Colon (tissue), 2 donors: ENCODE measurements at regions not wholly inside any gene's neighbourhood (a gene's known extent, or its start where the extent isn't known, plus 50 kb on each side); places are given as distances from the start of the nearest gene placed in this dataset.

ENCODE experiments used
- FAIRE-seq: peaks from 2 replicates; lab custom pipeline; 2012; peaks lifted over from hg19 to GRCh38; lab: Jason Lieb, UNC
- donor health status: control.
- donor health status: control.

GRCh38 chr6:164152611-164153010 is 738.1 kb downstream of the QKI start:
- no peak for FAIRE-seq

DNA sequence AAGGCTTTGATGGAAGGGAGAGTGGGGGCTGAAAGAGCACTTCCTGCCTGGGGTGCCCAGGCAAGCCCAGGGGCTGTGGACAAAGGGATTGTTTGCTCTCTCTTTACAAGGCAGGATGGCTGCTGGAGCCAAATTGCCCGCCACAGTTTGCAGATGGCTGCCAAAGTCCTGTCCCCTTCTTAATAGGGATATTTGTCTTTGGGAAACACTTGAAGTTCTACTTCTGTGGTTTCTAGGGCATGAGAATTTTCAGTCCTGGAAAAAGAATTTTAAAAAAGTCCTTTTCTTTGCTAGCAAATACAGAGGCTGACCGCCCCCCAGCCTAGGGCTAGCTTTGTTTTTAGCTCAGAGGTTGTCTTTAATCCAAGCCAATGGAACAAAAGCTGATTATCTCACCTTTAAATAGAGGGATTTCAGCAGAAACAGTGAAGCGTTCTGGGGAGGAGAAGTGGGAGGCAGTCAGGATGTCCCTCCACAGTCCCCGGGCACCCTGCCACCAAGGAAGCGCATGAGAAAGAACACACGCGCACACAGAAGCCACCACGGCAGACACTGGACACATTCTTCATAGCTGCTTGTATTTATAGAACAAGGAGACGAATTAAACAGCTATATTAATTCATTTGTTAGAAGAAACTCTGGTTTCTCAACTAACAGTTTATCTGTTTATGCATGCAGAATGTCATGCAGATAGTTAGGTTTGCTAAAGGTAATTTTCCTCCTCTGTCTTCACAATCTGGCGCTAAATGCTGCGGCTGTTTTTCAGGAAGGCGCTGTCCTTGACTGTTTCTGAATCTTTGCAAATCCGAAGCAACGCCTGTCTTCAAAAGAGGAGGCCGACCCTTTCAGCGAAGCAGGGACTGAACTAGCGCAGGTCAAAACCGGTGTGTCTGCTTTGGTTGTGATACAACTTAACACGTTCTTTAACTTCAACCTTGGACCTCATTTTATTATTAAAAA is 736.9 kb downstream of the QKI start:
- FAIRE-seq: no peak

DNA sequence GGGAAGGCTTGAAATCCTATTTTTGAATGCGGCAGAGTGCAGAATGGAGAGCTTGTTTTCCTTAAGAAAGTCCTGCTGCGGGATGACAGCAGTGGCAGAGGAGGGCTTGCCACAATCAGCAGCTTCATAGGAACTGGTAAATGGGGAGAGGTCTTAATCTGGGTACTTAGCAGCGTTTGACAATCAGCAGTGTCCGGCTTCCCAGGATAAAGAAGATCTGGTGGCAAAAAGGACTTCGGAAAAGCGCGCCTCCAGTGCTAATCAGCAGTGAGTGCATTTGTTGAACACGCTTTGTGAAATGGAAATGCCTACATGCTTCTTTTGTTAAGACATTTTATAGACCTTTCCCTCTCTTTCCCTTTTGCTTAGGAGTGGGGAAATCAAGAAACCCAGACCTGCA is 735.7 kb downstream of the QKI start:
- no peak for FAIRE-seq

DNA sequence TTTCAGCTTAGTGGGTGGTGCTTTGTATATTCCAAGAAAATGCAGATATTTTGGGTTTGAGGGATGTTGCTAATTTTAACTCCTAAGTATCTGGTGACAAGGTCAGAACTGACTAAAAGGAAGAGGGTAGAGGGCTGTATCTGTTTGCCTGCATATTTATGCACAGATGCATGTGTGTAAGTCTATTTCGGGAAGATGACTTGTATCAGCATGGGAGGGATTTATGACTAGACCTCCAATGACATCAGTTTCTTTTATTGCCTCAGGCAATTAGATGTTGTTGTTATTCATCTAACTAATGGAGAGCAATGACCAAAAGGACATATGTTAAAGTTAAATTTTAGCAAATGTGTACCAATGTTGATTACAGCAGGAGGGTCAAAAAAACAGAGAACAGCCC is 734.3 kb downstream of the QKI start:
- FAIRE-seq: no peak

DNA sequence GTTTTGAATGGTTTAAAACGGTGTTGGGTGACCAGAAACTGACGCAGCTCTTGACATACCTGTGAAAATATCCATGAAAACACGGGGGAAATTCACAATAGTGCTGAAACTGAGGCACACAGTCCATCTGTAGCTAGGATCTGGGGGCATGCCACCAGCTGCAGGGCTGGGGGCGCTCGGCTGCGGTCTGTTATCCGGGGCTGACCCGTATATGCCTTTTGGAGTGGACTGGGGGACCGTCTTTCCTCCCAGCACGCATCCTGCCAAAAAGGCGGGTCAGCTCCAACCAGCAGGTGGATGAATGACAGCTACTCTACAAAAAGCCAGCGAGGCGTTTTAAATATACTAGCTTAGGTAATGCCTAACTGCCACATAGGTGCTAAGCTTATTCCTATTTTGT is 729.8 kb downstream of the QKI start:
- no peak for FAIRE-seq

DNA sequence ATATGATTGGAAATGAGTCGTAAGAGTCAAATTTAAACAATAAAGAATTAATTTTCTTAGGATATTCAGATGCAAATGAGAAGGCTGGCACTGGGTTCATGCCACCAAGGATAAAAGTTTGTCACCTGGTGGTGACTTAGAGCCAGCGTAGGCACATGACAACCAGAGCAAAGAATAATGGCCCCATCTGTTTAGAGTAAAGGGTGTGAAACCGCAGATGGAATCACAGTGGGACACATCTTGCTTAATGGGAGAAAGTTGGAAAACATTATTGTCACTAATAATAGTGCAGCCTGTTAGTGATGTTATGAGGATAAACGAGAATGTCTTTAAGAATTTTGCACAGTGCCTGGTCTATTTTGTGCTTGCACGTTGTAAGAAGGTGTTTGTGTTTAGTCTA is 727.8 kb downstream of the QKI start:
- FAIRE-seq: no peak

DNA sequence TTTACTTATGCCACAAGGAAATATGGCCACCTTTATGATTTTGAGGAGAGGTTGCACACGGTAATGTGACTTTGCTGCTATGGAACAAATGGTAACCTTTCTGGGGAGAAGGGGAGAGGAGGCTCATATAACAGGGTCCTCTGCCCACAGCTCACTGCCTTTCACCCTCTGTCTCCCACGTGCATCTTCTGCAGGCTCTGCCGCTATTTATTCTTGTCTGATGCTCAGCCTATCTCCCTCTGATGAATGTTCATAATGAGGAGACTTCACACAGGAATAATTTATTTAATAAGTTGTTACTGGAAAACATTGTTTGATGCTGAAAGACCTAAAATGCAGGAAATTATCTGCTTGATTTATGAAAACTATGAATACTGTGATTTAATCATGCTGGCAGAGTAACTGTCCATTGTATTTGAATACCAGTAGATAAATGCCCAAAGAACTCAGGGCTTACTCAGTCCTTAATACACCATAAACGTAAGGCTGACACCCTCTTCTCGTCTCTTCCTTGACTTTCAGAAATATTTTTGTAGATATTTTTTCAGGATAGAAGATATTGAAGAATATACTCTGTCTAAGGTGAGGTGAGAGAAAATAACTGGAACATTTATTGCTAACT is 721.1 kb downstream of the QKI start:
- no peak for FAIRE-seq

GRCh38 chr6:164133095-164133494 is 718.6 kb downstream of the QKI start:
- no peak for FAIRE-seq

GRCh38 chr6:164130585-164130984 is 716.1 kb downstream of the QKI start:
- FAIRE-seq: no peak

DNA sequence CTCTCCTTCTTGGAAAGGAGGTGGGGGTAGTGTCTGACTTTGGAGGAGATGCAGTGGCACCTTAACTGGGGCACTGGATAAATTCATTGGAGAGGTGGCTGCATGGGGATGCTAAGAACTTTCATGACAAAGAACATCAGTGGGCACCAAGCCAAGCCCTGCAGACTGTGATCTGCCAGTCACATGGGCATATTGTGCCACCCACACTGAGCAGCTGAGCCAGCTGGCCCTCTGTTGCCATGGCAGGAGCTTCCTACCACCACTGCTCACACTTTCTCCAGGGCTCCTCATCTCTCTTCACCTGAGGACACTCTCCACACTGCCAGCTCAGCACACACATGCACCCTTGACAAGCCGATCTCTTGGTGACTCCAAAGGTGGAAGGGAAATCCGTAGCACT is 715.6 kb downstream of the QKI start:
- FAIRE-seq: no peak

- no peak for FAIRE-seq
Measured at GRCh38 chr6:164129218-164129617, 714.7 kb downstream of the QKI start.

- no peak for FAIRE-seq
Measured at GRCh38 chr6:164128101-164128500, 713.6 kb downstream of the QKI start.

GRCh38 chr6:164124986-164125385 is 710.5 kb downstream of the QKI start:
- FAIRE-seq: no peak

- no peak for FAIRE-seq
Measured at GRCh38 chr6:164124473-164124872, 710.0 kb downstream of the QKI start.

GRCh38 chr6:164122109-164122508 is 707.6 kb downstream of the QKI start:
- no peak for FAIRE-seq

DNA sequence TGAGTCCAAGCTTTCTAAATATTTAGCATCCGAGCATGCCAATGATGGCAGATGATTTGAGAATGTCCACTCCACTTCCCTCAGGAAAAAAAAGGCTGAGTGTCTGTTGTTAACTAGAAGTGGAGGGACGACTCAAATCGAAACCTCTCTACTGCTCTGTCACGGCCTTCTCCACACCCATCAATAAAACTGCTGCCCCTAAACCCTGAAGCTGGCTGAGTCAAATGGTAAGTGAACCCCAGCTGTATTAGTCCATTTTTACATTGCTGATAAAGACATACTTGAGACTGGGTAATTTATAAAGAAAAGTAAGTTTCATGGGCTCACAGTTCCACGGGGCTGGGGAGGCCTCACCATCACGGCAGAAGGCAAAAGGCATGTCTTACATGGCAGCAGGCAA is 707.0 kb downstream of the QKI start:
- FAIRE-seq: no peak

- no peak for FAIRE-seq
Measured at GRCh38 chr6:164114651-164115050, 700.1 kb downstream of the QKI start.

DNA sequence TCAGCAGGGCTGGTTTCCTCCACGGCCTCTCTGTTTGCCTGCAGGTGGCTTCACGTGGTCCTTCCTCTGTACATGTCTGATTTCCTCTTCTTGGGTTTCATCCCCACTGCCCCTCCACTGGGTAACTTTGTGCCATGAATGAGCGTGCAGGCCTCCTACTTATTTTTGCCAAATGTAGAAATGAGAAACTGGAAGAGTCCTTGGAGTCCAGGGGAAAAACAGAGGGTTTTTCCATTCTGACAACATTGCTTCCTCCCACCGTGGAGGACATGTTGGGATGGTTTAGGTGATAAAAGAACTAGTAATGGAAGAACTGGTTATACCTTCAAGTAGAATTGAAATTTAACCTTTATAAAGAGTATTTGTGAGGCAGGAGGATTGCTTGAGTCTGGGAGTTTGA is 699.5 kb downstream of the QKI start:
- FAIRE-seq: no peak

GRCh38 chr6:164113637-164114036 is 699.1 kb downstream of the QKI start:
- no peak for FAIRE-seq

GRCh38 chr6:164109770-164110140 is 695.2 kb downstream of the QKI start:
- FAIRE-seq: no peak

DNA sequence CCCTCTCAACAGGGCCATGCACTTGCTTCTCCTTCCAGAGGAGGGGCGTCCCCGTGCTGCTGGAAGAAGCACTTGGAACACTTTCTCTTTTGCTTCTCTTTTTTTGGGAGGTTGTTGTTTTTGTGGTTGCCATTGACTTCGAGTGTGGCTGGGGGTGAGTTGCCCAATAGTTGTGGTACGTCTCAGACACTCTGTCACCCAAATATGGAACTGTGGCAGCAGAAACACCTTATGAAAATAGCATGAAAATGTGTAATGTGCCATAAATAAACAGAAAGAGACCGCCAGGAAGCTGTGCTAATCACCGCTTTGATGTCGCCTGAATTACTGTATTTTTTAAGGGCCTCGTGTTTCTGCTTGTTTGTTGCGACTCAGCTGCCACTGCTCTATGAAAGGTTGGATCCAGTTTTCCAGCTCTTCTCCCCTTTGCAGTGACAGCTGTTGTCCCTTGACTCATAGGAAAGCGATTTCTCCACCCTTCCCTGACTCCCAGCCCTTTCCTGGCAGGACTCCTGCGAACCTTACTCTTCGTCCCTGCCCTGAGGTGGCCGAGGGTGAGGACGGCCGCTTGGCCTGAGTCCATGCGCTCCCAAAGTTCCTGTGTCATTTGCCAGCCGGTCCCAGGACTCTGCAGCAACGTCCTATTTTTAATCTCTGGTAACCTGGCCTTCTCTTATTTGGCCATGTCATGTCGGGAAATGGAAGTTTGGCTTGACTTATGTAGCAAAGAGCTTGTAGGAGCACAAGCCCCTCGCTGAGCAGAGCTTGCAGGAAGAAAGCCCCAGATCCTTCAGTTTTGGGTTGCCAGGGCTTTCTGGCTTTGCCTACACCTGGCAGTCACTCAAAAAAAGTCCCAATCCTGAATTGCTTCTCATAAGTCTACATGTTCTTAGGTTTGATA is 694.6 kb downstream of the QKI start:
- no peak for FAIRE-seq

DNA sequence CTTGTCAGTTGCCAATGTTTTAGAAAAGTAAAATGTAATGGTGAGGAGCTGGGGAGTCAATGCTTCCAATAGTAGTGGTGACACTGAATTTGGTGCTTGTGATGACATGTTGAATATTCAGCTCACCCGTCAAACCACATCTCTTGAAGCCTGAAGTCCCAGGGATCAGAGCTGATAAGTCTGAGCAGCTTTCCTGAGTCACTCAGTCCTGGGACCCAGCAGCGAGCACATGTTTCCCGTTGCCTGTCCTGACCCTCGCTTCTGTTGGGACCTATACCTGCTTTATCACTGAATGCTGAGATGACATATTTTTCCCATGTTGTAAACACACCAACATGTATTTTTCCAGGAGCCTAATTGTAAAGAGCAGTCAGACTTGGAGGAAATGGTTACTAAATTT is 693.6 kb downstream of the QKI start:
- FAIRE-seq: no peak
